Nephron (organoid): ENCODE measurements at regions not wholly inside any gene's neighbourhood (a gene's known extent, or its start where the extent isn't known, plus 50 kb on each side); places are given as distances from the start of the nearest gene placed in this dataset.

Source experiments
- H3K27ac Mint-ChIP-seq, 3 experiments: 2 replicates each; pipeline ENCODE4 v1.8.0; 2020; ENCODE audit warnings: mixed read lengths in 3 of 3, mild to moderate bottlenecking in 2 of 3, moderate library complexity in 1 of 3
- H3K27me3 Mint-ChIP-seq: 2 replicates; pipeline ENCODE4 v1.8.0; 2021; ENCODE audit warnings: low read depth, mild to moderate bottlenecking, moderate library complexity, mixed read lengths
- H3K36me3 Mint-ChIP-seq: 2 replicates; pipeline ENCODE4 v1.8.0; 2020; ENCODE audit warnings: low read depth, mixed read lengths
- H3K4me1 Mint-ChIP-seq: 2 replicates; pipeline ENCODE4 v1.8.0; 2020; ENCODE audit warnings: mixed read lengths
- H3K4me3 Mint-ChIP-seq, 3 experiments: 2 replicates each; pipeline ENCODE4 v1.8.0; 2020; ENCODE audit warnings: mild to moderate bottlenecking in 3 of 3, mixed read lengths in 3 of 3, moderate library complexity in 2 of 3
- H3K9me3 Mint-ChIP-seq: 2 replicates; pipeline ENCODE4 v1.8.0; 2020; ENCODE audit warnings: mixed read lengths
- CTCF ChIP-seq, 3 experiments: fragments of 200-600 bp; sonication (generic); IDR thresholded peaks; one replicate each; pipeline ENCODE4 v1.5.0; 2021; ENCODE audit warnings: antibody characterized with exemption in 3 of 3; ENCODE audit not compliant: unreplicated experiment in 3 of 3

- Mint-ChIP-seq H3K4me1 (peaks cover 31% of the 10 kb centered on the region), H3K4me3 (no peak overlapping the region), H3K9me3 (no peaks in the 10 kb centered on the region), H3K27me3 (no peaks in the 10 kb centered on the region), H3K36me3 (no peaks in the 10 kb centered on the region), H3K27ac (no peak overlapping the region)
- TF ChIP-seq CTCF (IDR thresholded peaks at IDR 0.05; ENCODE audit: unreplicated experiment in 3 of 3) = no peak
Observed at GRCh38 chr15:62981071-62981470, 61.5 kb upstream of the TPM1 start.

GRCh38 chr15:62983956-62984355, 58.6 kb upstream of the TPM1 start:
- peaks cover 18% of the 10 kb centered on the region for H3K4me1 Mint-ChIP-seq
- H3K9me3 Mint-ChIP-seq = peaks cover 3% of the 10 kb centered on the region
- no peak overlapping the region for H3K4me3 Mint-ChIP-seq
- no peak overlapping the region for H3K27ac Mint-ChIP-seq
- H3K27me3 Mint-ChIP-seq = no peaks in the 10 kb centered on the region
- H3K36me3 Mint-ChIP-seq = no peaks in the 10 kb centered on the region
- no peak for TF ChIP-seq CTCF (IDR thresholded peaks at IDR 0.05; ENCODE audit: unreplicated experiment in 3 of 3)

- Mint-ChIP-seq H3K4me1 (peaks cover 25% of the 10 kb centered on the region), H3K9me3 (peaks cover 3% of the 10 kb centered on the region), H3K36me3 (no peaks in the 10 kb centered on the region), H3K4me3 (peak overlapping the region in 1 of 3 experiments; percentile 16), H3K27ac (peak overlapping the region; percentile 68 to 89 (median 71)), H3K27me3 (no peaks in the 10 kb centered on the region)
- TF ChIP-seq CTCF (IDR thresholded peaks at IDR 0.05; ENCODE audit: unreplicated experiment in 3 of 3) = no peak
Observed at GRCh38 chr15:62985768-62986167, 56.8 kb upstream of the TPM1 start.

GRCh38 chr15:62986948-62987347, 55.6 kb upstream of the TPM1 start:
- Mint-ChIP-seq H3K36me3 (no peaks in the 10 kb centered on the region), H3K4me1 (peaks cover 28% of the 10 kb centered on the region), H3K27ac (no peak overlapping the region), H3K4me3 (no peak overlapping the region), H3K9me3 (peaks cover 3% of the 10 kb centered on the region), H3K27me3 (no peaks in the 10 kb centered on the region)
- TF ChIP-seq CTCF (IDR thresholded peaks at IDR 0.05; ENCODE audit: unreplicated experiment in 3 of 3) = no peak

- no peaks in the 10 kb centered on the region for H3K36me3 Mint-ChIP-seq
- no peak overlapping the region for H3K4me3 Mint-ChIP-seq
- no peak for TF ChIP-seq CTCF (IDR thresholded peaks at IDR 0.05; ENCODE audit: unreplicated experiment in 3 of 3)
- H3K4me1 Mint-ChIP-seq = peaks cover 39% of the 10 kb centered on the region
- H3K27ac Mint-ChIP-seq = peak overlapping the region; percentile 39 to 78 (median 69)
- H3K9me3 Mint-ChIP-seq = peaks cover 3% of the 10 kb centered on the region
- no peaks in the 10 kb centered on the region for H3K27me3 Mint-ChIP-seq
Observed at GRCh38 chr15:62988701-62989100, 53.8 kb upstream of the TPM1 start.

GRCh38 chr15:62989366-62990055, 53.0 kb upstream of the TPM1 start:
- H3K36me3 Mint-ChIP-seq = no peaks in the 10 kb centered on the region

More at GRCh38 chr15:62989366-62990055, 53.0 kb upstream of the TPM1 start:
- peaks cover 3% of the 10 kb centered on the region for H3K9me3 Mint-ChIP-seq
- no peaks in the 10 kb centered on the region for H3K27me3 Mint-ChIP-seq
- H3K4me1 Mint-ChIP-seq = peaks cover 39% of the 10 kb centered on the region
- TF ChIP-seq CTCF (IDR thresholded peaks at IDR 0.05; ENCODE audit: unreplicated experiment in 3 of 3) = no peak
- peak overlapping the region in 1 of 3 experiments; percentile 17 for H3K4me3 Mint-ChIP-seq
- H3K27ac Mint-ChIP-seq = peak overlapping the region; percentile 39 to 78 (median 69)
